Suppressor macrophage (primary cell): ENCODE measurements at regions not wholly inside any gene's neighbourhood (a gene's known extent, or its start where the extent isn't known, plus 50 kb on each side); places are given as distances from the start of the nearest gene placed in this dataset.
"Not testable (repeated sequence)": the region's sequence is repeated elsewhere in the genome, so short reads cannot be mapped to it uniquely, and the experiment has no call there.

Source experiments
- DNase-seq, 4 experiments: peaks; one replicate each; pipeline ENCODE4 v3.0.0-alpha.2; 2020 to 2022

DNA sequence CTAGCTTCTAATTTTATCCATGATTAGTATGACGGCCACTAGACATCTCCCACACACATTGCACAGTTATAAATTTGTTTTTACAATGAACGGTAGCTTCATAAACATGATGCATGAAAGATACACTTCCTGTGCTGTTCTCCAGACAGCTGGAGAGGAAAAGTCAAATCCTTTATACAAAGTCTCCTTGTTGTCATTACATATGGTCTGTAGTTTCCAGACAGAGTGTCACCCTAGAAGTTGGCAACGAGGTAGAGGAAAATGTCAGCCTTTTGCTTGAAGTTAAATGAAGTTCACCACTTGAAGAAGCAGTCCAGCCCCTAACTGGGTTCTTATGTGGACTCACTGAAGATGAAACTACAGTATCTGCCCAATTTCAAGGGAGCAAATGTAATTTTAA, 253.0 kb upstream of the P2RY1 start:
- DNase-seq = no peak

DNA sequence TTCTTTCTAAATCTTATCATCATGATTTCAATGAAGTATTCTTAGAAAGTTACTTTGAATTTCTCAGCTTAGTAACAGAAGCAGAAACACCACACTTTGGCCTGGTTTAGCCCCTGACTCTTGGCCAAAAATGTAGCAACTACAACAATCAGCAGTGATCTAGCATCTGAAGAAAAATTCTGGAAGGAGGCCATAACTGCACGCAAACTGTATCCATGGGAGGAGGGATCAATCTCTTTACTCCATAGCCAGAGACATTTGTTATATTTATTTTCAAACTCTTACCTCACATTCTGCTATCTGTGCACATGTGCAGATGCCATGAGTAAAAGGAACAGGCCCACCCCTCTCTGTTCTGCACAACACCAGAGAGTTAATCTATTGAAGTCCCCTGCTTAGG, 251.0 kb upstream of the P2RY1 start:
- DNase-seq = no peak

DNA sequence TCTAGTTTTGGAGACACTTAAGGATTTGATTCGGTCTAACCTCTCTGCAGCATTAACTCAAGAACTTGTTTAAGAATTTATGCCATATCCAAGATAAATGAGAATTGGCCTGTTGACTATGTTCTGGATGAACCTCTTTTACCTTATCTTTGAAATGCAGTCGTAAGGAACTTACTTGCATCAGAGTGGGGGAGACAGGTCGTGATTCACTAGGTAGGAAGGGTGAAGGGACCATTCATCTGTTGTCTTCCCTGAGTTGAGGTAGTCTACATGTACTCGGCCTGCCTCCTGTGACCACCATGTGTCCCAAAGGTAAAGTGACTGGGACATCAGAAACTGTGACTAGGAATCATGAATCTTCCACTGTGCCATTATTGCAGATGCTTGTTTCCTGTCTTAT, 248.0 kb upstream of the P2RY1 start:
- no peak for DNase-seq

DNA sequence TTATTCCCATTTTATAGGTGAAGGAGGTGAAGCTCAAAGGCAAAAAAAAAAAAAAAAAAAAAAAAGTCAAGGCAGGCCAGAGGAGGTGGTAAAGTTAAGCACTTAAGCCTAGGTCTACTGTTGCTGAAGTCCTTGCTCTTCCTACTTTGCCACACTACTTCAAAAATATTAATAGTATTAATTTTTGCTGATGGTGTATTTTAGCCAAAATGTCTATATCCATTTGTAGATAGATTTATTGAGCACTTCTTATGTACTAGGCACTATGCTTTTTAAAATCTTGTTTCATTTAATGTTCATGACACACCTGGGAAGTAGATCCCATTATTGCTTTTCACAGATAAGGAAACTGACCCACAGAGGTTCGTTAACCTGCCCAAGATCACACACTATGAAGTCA, 247.1 kb upstream of the P2RY1 start:
- DNase-seq = no peak

DNA sequence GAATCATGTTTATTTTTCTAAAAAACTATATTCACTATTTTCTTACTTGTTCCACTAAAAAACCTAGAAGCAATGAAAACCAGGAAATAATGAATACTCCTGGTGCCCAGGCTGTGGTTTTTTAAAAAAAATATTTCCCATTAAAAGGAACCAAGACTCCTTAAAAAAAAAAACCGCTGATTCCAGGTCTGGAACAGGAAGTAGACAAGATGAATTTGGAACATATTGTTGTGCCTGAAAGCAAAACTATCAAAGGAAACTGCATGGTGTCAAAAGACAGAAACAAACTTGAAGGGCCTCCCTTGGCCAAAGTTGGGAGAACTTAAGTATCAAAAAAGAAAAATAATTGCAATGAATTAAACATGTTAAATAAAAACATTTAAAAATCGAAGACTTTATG, 245.3 kb upstream of the P2RY1 start:
- peak; percentile 4 to 49 (median 28) for DNase-seq

DNA sequence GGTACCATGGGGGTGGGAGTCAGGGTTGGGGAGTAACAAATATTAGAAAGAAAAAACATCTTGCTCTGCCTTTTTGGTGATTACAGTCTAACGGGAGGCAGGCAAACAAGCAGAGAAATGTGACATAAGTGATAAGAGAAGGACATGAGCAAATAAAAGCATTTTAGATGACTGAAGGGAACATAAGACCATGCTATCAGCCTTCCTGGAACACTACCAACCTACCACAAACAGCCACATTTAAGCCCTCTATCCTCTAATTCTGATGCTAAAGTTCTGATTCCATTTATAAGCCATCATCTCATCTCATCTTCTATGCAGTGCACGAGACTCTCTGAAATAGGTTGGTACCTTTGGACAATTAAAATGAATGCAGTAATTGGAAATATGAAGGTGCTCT, 243.4 kb upstream of the P2RY1 start:
- DNase-seq = no peak

DNA sequence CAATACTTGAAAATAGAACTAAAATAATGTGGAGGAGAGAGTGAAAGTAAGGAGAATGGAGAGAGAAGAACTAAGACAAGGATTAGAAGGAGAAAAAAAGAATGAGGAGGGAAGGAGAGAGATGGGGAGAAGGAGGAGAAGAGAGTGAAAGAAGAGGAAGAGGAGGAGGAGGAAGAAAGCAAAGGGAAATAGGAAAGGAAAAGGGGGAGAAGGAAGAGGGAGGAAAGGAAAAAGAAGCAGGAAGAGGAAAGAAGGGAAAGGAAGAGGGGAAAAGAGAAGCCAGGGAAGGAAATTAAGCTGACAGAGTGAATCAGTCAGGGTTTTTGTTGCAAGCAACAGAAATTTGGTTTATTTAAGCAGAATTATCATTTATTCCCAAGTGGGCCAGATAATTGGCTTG, 241.7 kb upstream of the P2RY1 start:
- no peak for DNase-seq

DNA sequence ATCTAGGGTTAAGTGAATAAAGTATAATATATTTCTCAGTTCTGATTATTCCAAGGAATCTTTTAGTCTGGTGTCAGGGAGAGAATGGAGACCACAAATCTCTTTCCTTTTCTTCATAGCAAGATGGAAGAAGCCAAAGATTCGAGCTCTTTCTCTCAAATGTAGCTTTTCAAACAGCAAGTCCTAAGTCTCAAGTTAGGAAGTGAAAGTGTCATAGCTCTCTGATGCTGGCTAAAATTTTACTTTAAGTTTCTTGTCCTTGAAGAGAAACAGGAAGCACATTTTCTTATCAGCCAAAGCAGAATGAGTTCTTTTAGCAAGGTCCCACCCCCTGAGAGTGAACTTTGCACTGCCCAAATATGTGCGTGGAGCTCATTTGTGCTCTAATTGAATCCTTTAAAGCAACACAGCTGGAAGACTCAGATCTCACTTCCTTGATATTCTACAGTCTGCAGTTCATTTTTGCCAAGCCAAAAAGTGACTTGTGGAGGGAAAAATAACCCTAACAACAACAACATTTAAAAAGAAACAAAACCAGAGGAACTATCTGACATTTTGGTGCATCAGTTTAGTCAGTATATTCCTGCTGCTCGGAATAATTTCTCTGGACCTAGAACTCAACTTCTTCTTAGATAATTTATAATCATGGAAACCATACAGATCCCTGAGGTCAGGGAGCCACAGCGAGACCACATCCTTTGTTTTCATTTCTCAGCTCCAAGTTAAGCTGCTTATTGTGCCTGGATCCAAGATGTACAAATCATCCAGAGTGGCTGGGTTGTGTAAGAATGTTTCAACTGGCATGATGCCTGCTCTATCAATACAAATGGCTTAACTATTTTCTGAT, 238.7 kb upstream of the P2RY1 start:
- peak; percentile 38 to 75 (median 56) for DNase-seq

DNA sequence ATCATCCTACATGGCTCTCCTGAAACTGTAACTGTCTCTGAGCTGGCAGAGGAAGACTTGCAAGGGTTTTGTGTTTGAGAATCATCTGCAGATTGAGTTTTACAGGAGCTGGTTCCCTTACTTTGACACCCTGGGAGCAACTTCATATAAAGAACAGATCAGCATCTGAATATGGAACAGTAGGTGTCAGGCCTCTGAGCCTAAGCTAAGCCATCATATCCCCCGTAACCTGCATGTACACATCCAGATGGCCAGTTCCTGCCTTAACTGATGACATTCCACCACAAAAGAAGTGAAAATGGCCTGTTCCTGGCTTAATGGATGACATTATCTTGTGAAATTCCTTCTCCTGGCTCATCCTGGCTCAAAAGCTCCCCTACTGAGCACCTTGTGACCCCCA, 238.1 kb upstream of the P2RY1 start:
- not testable (repeated sequence) for DNase-seq

DNA sequence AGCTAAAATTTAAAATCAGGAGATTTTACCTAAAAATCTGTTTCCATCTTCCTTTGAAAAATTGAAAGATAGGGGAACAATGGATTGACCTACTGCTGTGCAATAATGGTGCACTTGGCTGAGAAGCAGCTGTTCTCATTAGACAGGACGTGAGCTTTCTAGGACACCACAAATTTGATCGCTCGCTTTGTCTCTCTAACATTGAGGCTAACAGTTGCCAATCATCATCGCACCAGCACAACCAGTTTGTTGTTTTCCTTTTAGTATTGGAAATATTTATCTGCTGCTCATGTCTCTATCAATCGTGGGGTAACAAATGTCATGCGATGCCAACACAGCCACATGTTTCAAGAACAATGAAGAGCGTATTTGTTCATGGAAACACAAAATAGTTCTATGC, 228.8 kb upstream of the P2RY1 start:
- no peak for DNase-seq

DNA sequence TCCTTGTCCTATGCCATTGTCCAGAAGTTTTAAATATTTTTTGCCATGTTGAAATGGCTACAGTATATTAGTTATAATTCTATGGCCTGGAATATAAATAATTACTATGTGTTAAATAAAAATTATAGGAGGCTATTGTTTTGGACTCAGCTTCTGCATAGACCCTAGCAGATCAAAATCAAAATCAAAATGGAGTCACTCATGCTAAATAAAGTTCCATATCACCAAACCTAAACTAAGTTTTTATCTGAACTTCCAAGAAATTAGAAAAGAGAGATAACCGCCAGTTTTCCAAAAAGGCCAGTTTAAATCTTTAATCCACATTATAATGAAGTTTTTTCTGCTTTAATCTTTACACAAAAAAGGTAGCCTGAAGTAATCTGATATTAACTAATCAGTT, 227.8 kb upstream of the P2RY1 start:
- DNase-seq = no peak

DNA sequence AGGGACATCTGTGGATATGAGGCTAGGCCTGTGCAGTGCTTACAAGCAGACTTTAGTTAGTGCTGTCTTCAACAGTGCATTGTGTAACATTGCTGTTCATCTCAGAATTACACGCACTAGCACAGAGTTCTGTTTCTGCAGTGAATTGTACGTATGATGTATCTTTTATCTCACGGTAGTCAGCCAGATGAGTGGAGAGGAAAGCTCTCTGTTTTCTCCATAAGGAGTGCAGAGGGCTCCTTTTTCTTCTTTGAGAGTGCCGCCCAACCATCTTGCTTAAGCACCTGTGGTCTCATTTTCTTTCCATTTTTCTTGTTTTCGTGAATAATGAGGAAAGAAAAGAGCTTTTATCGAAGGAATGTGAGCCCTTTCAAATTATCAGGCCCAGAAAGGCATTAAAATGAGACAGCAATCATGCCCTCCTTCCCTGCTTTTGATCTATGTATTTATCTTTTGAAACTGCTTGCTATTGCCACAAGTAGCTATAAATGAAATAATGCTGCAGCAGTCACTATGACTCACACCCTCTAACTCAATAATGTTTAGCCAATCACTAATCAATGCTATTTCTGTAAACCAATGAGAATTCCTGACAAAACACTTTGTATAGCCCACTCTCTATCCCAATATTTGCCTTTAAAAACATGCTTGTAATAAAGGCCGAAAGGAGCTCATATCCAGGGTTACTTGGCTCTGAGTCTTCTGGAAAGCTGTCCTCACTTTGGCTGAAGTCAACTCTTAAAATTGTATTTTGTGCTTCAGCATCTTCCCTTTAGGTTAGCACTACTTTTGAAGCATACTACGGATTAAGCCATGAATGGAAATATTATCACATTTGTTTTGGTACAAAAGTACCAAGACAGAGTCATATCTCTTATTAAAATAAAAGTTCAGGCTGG, 226.0 kb upstream of the P2RY1 start:
- no peak for DNase-seq

DNA sequence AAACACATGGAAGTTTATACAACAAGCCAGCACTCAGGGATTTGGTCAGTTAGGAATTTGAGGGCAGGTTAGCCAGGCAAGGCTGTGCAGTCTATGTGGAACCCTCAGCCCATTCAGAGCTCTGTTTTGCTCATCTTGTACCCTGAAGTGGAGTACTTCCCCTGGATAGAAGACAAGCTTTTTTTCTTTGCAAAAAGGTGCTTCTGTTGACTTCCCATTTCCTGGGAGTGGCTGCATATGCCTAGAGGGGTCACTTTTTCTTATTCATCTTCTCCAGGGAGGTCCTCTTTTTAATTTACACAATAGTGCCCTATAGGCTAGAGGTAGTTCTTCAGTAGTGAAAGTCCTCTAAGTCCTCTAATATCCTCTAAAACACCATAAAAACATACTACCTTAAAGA, 225.0 kb upstream of the P2RY1 start:
- no peak for DNase-seq

DNA sequence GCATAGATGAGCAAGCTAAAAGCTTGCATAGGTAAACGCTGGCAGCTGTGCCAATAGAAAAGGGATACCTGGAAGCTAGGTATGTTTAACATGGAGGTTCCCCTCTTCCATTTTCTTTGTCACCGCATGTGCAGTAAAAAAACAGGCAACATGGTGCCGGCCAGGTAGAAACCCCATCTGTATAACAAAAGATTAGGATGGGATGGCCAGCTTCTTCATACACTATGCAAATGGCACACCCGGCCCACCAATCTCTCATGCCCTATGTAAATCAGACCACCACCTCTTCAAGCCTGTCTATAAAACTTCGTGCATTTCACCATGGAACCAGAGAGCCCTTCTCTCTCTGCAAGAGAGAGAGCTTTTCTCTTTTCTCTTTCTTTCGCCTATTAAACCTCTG, 224.3 kb upstream of the P2RY1 start:
- DNase-seq = no peak

DNA sequence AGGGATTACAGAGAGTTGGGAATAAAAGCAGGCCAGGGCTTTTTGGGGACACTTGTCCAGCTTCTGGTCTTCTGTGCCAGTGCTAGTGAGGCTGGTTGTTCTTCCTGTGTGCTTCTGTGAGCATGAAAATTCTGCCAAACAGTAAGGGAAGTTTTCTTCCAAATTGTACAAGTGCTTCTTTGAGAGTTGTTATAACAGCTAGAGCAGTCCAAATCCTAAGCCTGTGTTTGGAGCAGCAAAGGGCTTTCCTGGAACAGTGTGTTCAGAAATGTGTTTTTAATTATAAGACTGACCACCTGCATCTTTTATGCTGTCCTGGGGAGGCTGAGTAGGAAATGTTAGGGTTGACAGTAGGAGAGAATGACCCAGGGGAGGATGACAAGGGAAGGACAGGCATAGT, 223.0 kb upstream of the P2RY1 start:
- DNase-seq = no peak

DNA sequence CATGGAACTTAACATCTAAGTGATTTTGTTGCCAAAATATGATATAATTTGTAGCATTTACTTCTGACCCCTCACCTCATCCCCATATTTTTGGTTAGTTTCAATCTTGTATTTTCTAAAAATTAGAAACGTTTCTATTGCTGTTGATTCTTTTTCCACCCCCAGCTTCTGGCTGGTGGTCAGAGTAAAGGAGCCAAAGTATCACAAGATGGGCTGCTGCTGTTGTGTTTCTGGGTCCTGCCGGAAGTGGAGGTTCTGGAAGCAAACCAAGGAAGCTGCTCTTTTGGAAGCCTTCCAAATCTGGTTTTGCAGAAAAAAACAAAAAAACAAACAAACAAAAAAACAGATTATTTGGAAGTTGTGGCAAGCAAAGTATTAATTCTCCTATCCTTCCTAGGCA, 221.1 kb upstream of the P2RY1 start:
- DNase-seq = no peak

DNA sequence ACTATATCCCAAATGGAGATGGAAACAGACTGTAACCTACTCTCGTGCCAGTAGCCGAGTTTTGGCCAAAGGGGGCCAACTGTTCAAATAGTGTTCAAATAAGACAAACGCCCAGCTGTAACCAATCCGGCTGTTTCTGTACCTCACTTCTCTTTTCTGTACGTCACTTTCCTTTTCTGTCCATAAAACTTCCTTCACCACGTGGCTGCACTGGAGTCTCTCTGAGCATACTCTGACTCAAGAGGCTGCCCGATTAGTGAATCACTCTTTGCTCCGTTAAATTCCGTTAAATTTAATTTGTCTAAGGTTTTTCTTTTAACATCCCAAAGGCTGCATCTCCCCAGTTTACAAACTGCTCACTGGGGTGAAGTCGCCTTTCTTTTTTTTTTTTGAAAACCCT, 219.2 kb upstream of the P2RY1 start:
- peak in 1 of 4 experiments; percentile 12 for DNase-seq

DNA sequence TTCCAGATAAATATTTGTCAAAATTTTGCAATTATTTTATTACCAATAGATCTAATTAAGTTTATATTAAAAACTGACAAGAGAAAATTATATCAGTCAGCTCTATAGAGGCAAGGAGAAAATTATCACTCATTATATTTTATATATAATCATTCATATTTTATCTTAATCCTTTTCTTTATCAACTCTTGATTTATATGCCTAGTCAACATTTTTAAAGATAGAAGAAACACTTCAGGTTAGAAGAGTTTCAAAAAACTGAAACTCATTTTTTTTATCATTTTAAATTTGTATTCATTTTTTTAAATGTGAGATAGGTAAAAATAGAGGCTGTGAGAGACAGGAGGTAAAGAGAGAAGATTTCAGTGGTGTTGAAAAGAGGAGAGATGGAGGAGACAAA, 217.3 kb upstream of the P2RY1 start:
- no peak for DNase-seq

DNA sequence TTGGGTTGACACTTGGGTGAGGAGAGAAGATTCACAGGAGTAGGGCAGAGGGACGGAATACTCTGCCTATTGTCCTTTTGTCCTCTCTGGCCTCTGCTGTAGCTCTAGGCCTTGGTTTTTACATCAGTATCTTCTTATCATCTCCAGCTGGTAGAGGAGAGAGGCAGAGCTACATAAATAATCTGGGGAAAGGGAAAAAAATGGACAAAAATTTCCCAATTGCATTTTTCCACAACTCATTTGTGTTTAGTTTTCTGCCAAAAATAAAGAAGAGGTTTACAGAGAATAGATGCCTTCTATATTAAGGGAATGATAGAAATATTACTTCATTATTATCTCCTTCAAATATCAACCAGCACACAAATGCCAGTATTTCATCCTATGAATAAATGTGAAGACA, 216.4 kb upstream of the P2RY1 start:
- no peak for DNase-seq

DNA sequence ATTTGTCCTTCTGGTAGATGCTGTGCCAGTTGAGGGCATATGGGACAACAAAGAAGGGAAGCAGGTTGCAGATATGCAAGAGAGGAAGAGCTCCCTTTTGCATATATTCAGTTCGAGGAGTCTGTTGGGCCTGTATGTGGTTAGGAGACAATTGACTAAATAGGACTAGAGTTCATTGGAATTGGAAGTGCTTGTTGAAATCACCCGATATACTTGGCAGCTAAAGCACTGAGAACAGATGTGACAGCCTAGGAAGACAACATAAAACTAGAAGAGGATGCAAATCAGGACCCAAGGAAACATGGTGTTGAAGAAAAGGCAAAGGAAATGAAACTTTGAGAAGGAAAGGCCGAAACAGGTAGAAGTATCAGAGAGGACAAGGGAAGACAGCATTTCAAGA, 215.2 kb upstream of the P2RY1 start:
- no peak for DNase-seq

DNA sequence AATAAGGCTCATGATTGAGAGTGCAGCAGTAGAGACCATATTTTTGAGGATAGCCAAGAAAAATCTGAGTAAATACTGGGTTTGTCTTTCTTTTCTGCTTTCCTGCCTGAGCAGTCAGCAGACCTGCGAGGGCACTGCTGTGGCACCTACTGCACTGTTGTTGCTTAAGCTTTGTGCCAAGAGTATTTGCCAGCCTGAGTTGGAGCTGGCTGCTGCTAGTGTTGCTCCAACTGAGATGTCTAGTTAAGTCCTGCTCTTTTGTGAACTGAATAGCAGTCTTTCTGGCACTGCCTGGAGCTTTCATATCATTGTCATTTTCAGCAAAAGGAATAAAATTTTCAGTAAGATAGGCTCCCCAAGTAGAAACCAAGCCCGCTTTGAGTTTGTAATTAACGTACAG, 214.5 kb upstream of the P2RY1 start:
- DNase-seq = no peak

DNA sequence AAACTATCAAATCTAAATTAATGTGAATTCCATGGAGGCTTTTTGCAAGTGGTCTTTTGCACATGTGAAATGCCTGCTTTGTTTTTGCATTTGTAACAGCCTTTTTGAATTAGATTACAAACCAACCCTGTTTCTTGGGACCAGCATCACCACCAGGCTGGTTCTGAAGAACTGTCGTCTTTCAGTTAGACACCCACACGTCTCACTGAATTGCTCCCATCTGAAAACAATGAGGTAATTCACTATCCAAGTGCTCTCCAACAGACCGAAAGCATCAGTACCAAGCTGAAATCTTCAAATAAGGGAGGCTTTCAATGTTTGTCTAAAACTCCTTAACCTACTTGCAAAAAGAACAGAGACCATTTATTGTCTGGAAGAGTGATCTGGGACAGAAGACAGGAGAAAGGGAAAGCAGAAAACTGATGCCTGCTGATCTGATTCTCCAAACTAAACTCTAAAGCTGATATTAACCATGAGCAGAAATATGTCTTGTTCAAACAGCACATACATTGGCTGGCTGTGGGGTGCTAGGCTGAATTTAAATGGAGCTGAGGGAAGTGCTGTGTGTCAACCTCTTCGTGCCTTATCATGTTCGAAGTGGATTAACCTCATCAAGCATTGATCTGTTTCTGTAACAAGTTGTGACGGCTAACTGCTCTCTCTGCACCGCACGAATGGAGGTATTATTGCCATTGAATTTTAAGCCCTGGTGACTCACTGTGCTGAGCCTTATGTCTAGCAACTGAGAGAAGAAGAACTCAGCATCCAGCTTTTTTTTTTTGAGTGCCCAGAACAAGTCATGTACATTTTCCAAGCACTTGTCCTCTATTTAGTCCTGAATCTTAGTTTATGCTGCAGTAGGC, 213.7 kb upstream of the P2RY1 start:
- DNase-seq = no peak
